Epithelial cell of proximal tubule (primary cell): ENCODE measurements at regions not wholly inside any gene's neighbourhood (a gene's known extent, or its start where the extent isn't known, plus 50 kb on each side); places are given as distances from the start of the nearest gene placed in this dataset.

Source experiments
- DNase-seq: peaks from one replicate; pipeline ENCODE4 v3.0.0-alpha.2; 2011; ENCODE audit warnings: low read depth
- H3K4me3 ChIP-seq: 2 replicates; pipeline ENCODE4 v1.5.1; 2011; ENCODE audit warnings: low read depth, mild to moderate bottlenecking, low read length
- TF ChIP-seq, protein P1 (sequence below): conservative IDR thresholded peaks from 2 replicates; pipeline ENCODE4 v1.5.1; 2012; ENCODE audit warnings: low read depth, mild to moderate bottlenecking, low read length

DNA sequence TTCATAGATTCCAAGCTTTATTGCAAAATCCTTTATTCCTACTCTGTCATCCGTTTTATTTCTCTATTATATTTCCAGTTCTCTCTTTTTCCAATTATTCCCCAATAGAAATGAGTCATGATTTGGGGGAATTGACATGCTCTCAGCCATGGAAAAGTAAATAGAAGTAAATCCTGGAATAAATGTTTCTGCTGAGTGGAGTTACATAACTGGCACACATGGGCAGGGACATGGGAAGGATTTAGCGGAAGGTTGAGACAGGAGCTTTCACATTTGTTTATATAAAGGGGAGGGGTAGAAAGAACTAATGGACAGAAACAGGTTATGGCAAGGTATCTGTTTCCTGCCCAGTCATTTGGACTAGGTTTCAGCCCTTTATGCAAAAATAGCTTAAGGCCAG, 221.6 kb downstream of the PLOD2 start:
- TF ChIP-seq, protein P1, sequence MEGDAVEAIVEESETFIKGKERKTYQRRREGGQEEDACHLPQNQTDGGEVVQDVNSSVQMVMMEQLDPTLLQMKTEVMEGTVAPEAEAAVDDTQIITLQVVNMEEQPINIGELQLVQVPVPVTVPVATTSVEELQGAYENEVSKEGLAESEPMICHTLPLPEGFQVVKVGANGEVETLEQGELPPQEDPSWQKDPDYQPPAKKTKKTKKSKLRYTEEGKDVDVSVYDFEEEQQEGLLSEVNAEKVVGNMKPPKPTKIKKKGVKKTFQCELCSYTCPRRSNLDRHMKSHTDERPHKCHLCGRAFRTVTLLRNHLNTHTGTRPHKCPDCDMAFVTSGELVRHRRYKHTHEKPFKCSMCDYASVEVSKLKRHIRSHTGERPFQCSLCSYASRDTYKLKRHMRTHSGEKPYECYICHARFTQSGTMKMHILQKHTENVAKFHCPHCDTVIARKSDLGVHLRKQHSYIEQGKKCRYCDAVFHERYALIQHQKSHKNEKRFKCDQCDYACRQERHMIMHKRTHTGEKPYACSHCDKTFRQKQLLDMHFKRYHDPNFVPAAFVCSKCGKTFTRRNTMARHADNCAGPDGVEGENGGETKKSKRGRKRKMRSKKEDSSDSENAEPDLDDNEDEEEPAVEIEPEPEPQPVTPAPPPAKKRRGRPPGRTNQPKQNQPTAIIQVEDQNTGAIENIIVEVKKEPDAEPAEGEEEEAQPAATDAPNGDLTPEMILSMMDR = no peak
- no peak overlapping the region for H3K4me3 ChIP-seq
- no peak for DNase-seq

DNA sequence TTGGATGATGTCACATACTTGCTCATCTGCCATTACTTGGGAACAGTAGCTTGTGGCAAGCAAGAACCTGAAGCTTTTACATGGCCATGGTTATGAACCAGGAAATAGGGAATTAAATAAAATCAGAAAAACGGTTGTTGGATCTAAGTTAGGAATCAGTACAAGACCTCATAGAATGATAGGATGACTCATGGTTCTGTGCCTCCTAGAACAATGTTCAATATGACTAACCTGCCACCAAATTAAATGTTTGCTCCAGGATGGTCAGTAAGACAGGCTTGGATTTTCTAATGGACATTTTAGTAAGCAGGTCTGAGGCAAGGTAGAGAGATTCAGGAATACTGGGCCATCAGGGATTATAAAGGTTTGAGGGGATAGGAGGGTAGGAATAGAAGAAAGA, 218.9 kb downstream of the PLOD2 start:
- TF ChIP-seq, protein P1 = no peak
- no peak for DNase-seq
- H3K4me3 ChIP-seq = no peak overlapping the region

DNA sequence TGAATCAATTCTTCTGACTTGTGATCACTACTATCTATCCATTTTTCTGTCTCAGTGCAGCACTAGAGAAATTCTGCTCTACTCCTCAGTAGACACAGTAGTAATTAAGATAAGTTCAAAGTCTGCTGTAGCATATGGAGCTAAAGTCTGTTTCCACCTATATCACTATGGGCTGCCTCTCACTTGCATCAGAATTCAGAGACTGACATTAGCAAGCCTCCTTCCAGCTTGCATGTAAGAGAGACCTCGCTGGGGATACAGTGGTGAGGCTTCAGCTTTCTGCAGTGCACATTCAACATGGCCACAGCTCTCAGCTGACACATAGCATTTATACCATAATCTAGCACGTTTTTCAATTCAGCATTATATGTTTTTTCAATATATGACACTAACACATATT, 217.0 kb downstream of the PLOD2 start:
- TF ChIP-seq, protein P1 = no peak
- no peak overlapping the region for H3K4me3 ChIP-seq
- DNase-seq = no peak

DNA sequence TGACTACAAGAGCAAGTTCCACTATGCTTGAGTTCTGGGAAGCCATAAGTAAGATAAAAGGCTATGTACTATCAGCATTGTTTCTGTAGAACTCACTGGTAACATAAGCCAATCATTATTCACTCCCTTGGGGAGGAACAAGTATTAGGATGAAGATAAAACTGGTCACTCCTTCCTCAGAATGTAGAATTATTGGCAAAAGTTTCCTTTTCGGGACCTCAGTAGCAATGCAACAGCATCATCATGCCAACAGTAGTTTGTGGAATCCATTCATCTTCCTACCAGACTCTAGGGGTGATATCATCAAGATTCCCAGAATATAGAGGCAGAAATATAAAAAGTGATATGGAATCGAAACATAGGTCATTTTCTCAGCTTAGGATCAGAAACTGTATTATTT, 209.5 kb downstream of the PLOD2 start:
- no peak for DNase-seq
- H3K4me3 ChIP-seq = no peak overlapping the region
- TF ChIP-seq, protein P1 = no peak

DNA sequence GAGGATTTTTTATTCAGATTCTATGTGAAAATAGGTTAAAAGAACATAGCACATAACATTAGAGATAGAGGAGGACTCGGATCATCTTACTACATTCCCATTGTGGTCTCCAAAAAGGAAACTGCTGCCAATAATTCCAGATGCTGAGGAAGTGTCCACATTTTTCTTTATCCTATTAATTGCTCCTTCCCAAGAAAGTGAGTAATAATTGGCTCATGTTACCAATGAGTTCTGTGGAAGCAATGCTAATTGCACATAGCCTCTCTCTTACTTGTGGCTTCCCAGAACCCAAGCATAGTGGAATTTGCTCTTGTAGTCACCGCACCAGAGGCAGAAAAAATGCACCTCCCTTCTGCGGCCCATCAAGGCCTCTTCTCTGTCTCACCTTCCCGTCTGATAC, 208.4 kb downstream of the PLOD2 start:
- no peak overlapping the region for H3K4me3 ChIP-seq
- TF ChIP-seq, protein P1 = no peak
- no peak for DNase-seq

DNA sequence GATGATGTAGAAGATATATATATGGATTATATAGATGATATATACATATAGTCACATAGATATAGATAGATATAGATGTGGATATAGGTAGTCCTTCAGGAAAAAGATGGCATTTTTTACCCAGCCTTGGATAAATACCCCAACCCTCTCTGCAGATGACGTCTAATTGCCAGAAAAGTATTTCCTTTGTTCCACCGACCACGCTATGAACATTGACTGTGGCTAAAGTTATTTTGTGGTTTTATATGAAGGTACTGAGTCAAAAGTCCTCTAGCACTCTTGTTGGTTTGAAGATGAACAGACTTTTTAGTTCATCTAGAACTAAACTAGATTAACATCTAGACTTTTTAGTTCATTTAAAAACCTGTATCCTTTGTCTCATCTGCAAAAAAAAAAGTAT, 207.7 kb downstream of the PLOD2 start:
- DNase-seq = no peak
- TF ChIP-seq, protein P1 = no peak

DNA sequence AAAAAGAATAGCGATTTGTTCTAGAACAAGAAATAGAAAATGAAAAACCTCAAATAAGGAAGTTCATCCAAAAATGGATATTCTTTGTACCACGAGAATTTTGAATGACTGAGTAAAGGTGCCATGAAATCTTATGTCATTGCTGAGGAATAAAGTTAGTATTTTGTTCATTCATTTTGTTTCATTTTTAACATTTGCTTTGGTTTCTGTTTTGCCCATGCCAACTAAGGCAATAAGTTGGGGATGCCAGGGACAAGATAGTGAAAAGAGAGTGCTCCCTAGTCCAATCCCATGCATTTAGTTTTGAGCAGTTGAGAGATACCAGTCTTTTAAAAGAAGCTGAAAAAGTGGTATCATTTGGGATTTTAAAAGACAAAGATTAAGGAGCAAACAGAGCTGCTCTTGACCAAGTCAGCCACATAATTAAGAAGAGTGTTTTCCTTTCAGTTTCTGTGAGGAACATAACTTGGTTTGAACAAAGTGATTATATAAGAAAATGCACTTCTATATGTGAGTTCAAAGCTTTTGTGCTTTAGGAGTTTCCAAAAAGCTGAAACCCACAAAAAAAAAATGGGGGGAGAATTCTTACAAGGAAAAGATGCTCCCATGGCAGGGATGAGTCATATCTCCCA, 201.4 kb downstream of the PLOD2 start:
- DNase-seq = no peak
- H3K4me3 ChIP-seq = no peak overlapping the region

More for the DNA sequence above, 207.7 kb downstream of the PLOD2 start:
- H3K4me3 ChIP-seq = no peak overlapping the region

More for the DNA sequence above, 201.4 kb downstream of the PLOD2 start:
- TF ChIP-seq, protein P1 = no peak
